HCT116 (cell line): ENCODE measurements at regions not wholly inside any gene's neighbourhood (a gene's known extent, or its start where the extent isn't known, plus 50 kb on each side); places are given as distances from the start of the nearest gene placed in this dataset.

ENCODE experiments used
- EGR1 ChIP-seq: IDR thresholded peaks from 2 replicates; pipeline ENCODE4 v1.6.1; 2012; ENCODE audit warnings: low read depth
- ELF1 ChIP-seq: IDR thresholded peaks from 2 replicates; pipeline ENCODE4 v1.6.1; 2012; ENCODE audit warnings: low read depth, borderline replicate concordance
- FOSL1 ChIP-seq: IDR thresholded peaks from 2 replicates; pipeline ENCODE4 v1.6.1; 2012; ENCODE audit warnings: low read depth
- POLR2A ChIP-seq: IDR thresholded peaks from 2 replicates; pipeline ENCODE4 v1.7.0; 2011; ENCODE audit warnings: borderline replicate concordance; ENCODE audit not compliant: insufficient read depth, insufficient read length; ENCODE audit errors: extremely low read depth
- POLR2AphosphoS5 ChIP-seq: IDR thresholded peaks from 2 replicates; pipeline ENCODE4 v1.6.1; 2011; ENCODE audit warnings: mild to moderate bottlenecking, low read depth, low read length, moderate library complexity
- SIN3A ChIP-seq: IDR thresholded peaks from 2 replicates; pipeline ENCODE4 v1.6.1; 2012; ENCODE audit warnings: low read depth
- YY1 ChIP-seq: IDR thresholded peaks from 2 replicates; pipeline ENCODE4 v1.6.1; 2011; ENCODE audit warnings: low read length, low read depth, moderate library complexity, mild to moderate bottlenecking; ENCODE audit not compliant: insufficient replicate concordance; ENCODE audit errors: extremely low read depth
- TF ChIP-seq, protein P1 (sequence below), 3 experiments: fragments of 200-600 bp in 1 of 3; sonication (generic) in 1 of 3; IDR thresholded peaks in 2 of 3; conservative IDR thresholded peaks in 1 of 3; 2 replicates each; pipeline ENCODE4 v1.5.1; 2012 to 2017; ENCODE audit warnings: low read depth in 2 of 3, low read length in 2 of 3, antibody characterized with exemption in 1 of 3, borderline replicate concordance in 1 of 3, control low read depth in 1 of 3, mild to moderate bottlenecking in 1 of 3, mixed read lengths in 1 of 3, mixed run types in 1 of 3, moderate library complexity in 1 of 3; ENCODE audit not compliant: insufficient read depth in 1 of 3

DNA sequence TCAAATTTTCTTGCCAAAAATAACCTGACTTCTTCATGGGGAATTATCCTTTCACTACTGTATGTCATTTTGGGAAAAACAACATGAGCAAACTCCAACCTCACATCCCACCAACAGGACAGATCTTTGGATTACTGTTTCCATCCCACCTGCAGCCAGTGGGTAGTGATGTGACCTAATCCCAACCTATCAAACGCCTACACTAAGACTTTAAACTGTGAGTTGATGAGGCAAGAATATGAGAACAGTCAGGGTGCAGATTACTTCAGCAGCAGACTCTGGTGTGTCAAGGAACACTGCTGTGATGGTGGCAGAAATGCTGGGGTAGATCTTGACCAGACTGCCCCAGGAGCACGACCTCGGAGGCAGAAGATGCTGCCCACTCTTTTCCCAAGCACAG, 293.2 kb downstream of the DUSP6 start:
- TF ChIP-seq, protein P1, sequence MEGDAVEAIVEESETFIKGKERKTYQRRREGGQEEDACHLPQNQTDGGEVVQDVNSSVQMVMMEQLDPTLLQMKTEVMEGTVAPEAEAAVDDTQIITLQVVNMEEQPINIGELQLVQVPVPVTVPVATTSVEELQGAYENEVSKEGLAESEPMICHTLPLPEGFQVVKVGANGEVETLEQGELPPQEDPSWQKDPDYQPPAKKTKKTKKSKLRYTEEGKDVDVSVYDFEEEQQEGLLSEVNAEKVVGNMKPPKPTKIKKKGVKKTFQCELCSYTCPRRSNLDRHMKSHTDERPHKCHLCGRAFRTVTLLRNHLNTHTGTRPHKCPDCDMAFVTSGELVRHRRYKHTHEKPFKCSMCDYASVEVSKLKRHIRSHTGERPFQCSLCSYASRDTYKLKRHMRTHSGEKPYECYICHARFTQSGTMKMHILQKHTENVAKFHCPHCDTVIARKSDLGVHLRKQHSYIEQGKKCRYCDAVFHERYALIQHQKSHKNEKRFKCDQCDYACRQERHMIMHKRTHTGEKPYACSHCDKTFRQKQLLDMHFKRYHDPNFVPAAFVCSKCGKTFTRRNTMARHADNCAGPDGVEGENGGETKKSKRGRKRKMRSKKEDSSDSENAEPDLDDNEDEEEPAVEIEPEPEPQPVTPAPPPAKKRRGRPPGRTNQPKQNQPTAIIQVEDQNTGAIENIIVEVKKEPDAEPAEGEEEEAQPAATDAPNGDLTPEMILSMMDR (IDR thresholded peaks at IDR 0.05 in 2 of 3, conservative IDR thresholded peaks at IDR 0.05 in 1 of 3; ENCODE audit: borderline replicate concordance in 1 of 3, insufficient read depth in 1 of 3, low read depth in 2 of 3, low read length in 2 of 3), result no peak
- TF ChIP-seq POLR2AphosphoS5 (no peak), FOSL1 (no peak), SIN3A (no peak), EGR1 (no peak), YY1 (no peak), ELF1 (no peak), POLR2A (no peak)
